Ovary (tissue), 7 donors: ENCODE measurements at regions not wholly inside any gene's neighbourhood (a gene's known extent, or its start where the extent isn't known, plus 50 kb on each side); places are given as distances from the start of the nearest gene placed in this dataset.

Experiments used
- DNase-seq, 5 donors: peaks; one replicate each; pipeline ENCODE4 v3.0.0-alpha.2; 2019 to 2020
- H3K27ac ChIP-seq, 2 donors: fragments of 200-600 bp; one replicate each; pipeline versions ENCODE4 v1.5.1 to v1.8.0; 2019 to 2022
- H3K27me3 ChIP-seq: fragments of 200-600 bp; one replicate; pipeline ENCODE4 v1.8.0; 2022
- H3K36me3 ChIP-seq: fragments of 200-600 bp; sonication (generic); one replicate; pipeline ENCODE4 v1.5.1; 2019
- H3K4me1 ChIP-seq: one replicate; pipeline ENCODE4 v1.8.1; 2013; ENCODE audit warnings: mild to moderate bottlenecking, moderate library complexity; ENCODE audit not compliant: insufficient read depth
- H3K4me3 ChIP-seq: fragments of 200-600 bp; sonication (generic); one replicate; pipeline ENCODE4 v1.5.1; 2017
- H3K9me3 ChIP-seq, 2 donors: fragments of 200-600 bp in 1 of 2; sonication (generic) in 1 of 2; one replicate each; pipeline versions ENCODE4 v1.5.1 to v1.8.1; 2013 to 2019; ENCODE audit warnings: mild to moderate bottlenecking in 1 of 2, moderate library complexity in 1 of 2
- EP300 ChIP-seq: sonication (generic); formaldehyde crosslinking; IDR thresholded peaks from one replicate; pipeline ENCODE4 v1.6.1; 2017; ENCODE audit warnings: antibody characterized with exemption
- POLR2A ChIP-seq: fragments of 450-650 bp; IDR thresholded peaks from one replicate; pipeline ENCODE4 v1.6.1; 2017; ENCODE audit warnings: antibody characterized with exemption, mild to moderate bottlenecking, moderate library complexity
- WGBS, 3 donors: extraction: QIAGEN DNeasy Blood & Tissue Kit in 1 of 3; methylation state at CpG; one replicate each; pipeline versions ENCODE4 v1.1.5 to v1.1.7; 2013 to 2017; 5-methylcytosine and 5-hydroxymethylcytosine counted together
- intact Hi-C, 4 donors: fragments of 100-400 bp; cut with DNase I; formaldehyde crosslinking; loops; one replicate each; pipeline versions ENCODE4 v1.11.0 to v1.15.1; 2022 to 2023
- TF ChIP-seq, protein P1 (sequence below), 3 donors: fragments of 450-650 bp in 2 of 3; fragments of 200-600 bp in 1 of 3; IDR thresholded peaks; one replicate each; pipeline versions ENCODE4 v1.5.1 to v1.8.0; 2016 to 2022; ENCODE audit warnings: antibody characterized with exemption in 3 of 3, mild to moderate bottlenecking in 1 of 3
- donor health status: DM: no; HTN: no; CAD: no; lungs with moderate emphysema.
- donor health status: DM: no; HTN: no; CAD: no.
- donor health status: Bipolar disorder and iron deficiency.
- donor health status: DM: no; HTN: no; CAD: no.
- donor health status: DM: yes; HTN: yes; CAD: no.

GRCh38 chr1:188070848-188071247, 1242.1 kb downstream of the PLA2G4A start:
- Histone ChIP-seq H3K4me3 (no peak overlapping the region), H3K4me1 (no peaks in the 10 kb centered on the region), H3K36me3 (no peaks in the 10 kb centered on the region), H3K9me3 (no peaks in the 10 kb centered on the region), H3K27me3 (no peaks in the 10 kb centered on the region), H3K27ac (no peak overlapping the region)
- 36 to 96% (median 50%) methylated on average over 1 of the region's 1 CpG for WGBS, 3 donors
- DNase-seq = no peak
- intact Hi-C loops = no loop called here
- TF ChIP-seq EP300 (no peak), POLR2A (no peak)
- TF ChIP-seq, protein P1, sequence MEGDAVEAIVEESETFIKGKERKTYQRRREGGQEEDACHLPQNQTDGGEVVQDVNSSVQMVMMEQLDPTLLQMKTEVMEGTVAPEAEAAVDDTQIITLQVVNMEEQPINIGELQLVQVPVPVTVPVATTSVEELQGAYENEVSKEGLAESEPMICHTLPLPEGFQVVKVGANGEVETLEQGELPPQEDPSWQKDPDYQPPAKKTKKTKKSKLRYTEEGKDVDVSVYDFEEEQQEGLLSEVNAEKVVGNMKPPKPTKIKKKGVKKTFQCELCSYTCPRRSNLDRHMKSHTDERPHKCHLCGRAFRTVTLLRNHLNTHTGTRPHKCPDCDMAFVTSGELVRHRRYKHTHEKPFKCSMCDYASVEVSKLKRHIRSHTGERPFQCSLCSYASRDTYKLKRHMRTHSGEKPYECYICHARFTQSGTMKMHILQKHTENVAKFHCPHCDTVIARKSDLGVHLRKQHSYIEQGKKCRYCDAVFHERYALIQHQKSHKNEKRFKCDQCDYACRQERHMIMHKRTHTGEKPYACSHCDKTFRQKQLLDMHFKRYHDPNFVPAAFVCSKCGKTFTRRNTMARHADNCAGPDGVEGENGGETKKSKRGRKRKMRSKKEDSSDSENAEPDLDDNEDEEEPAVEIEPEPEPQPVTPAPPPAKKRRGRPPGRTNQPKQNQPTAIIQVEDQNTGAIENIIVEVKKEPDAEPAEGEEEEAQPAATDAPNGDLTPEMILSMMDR (IDR thresholded peaks at IDR 0.05) = no peak

GRCh38 chr1:188089015-188089414, 1260.3 kb downstream of the PLA2G4A start:
- no peak for DNase-seq
- TF ChIP-seq EP300 = no peak
- TF ChIP-seq POLR2A = no peak
- TF ChIP-seq, protein P1 (IDR thresholded peaks at IDR 0.05) = no peak
- H3K27me3 ChIP-seq = no peaks in the 10 kb centered on the region
- 53 to 86% (median 76%) methylated on average over 3 of the region's 3 CpGs for WGBS, 3 donors
- H3K36me3 ChIP-seq = no peaks in the 10 kb centered on the region
- no peaks in the 10 kb centered on the region for H3K4me1 ChIP-seq
- no peak overlapping the region for H3K4me3 ChIP-seq
- intact Hi-C loops = no loop called here
- no peak overlapping the region for H3K27ac ChIP-seq
- H3K9me3 ChIP-seq = no peaks in the 10 kb centered on the region

DNA sequence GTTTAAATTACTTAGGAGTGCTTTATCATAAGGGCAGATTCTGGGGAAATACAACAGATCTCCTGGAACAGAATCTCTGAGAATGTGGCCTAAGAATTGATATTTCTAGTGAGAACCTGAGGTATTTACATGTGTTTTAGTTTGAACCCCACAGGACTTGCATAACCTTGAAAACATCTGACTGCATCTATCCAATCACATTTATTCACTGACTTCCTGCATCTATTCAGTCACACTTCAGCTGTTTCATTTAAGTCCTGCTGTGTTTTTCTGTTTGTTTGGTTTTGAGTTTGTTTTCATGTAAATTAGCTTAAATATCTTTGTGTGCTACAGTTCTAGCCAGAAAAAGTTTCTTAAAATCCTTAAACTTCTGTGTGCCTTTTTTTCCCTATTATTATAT, 1260.7 kb downstream of the PLA2G4A start:
- no peaks in the 10 kb centered on the region for H3K9me3 ChIP-seq
- no peaks in the 10 kb centered on the region for H3K27me3 ChIP-seq
- no peak overlapping the region for H3K4me3 ChIP-seq
- H3K27ac ChIP-seq = no peak overlapping the region
- TF ChIP-seq EP300 = no peak
- TF ChIP-seq POLR2A = no peak
- TF ChIP-seq, protein P1 (IDR thresholded peaks at IDR 0.05) = no peak
- intact Hi-C loops = no loop called here
- H3K36me3 ChIP-seq = no peaks in the 10 kb centered on the region
- H3K4me1 ChIP-seq = no peaks in the 10 kb centered on the region
- DNase-seq = no peak

GRCh38 chr1:188096521-188096920, 1267.8 kb downstream of the PLA2G4A start:
- DNase-seq = no peak
- Histone ChIP-seq H3K4me1 (no peaks in the 10 kb centered on the region), H3K27me3 (no peaks in the 10 kb centered on the region), H3K36me3 (no peaks in the 10 kb centered on the region), H3K4me3 (no peak overlapping the region), H3K27ac (no peak overlapping the region), H3K9me3 (no peaks in the 10 kb centered on the region)
- TF ChIP-seq EP300 (no peak), POLR2A (no peak)
- TF ChIP-seq, protein P1 (IDR thresholded peaks at IDR 0.05) = no peak
- intact Hi-C loops = no loop called here

DNA sequence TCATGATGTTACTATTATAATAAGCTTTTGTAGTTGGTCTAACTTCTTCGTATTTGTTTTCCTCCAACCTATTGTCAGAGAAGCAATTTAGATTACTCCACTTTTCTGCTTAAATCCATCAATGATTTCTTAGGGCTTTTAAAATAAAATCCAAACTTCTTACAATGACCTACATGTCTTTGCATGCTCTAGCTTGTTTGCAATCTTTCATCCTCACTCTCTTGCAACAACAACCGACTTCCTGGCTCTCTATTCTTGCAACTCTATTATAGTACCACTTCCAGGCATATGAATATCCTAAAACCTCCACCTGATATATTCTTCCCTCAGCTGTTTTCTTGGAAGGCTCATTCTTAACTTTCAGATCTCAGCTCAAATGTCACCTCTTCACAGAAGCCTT, 1288.7 kb downstream of the PLA2G4A start:
- 61 to 83% (median 65%) methylated on average over 2 of the region's 2 CpGs for WGBS, 3 donors
- no peaks in the 10 kb centered on the region for H3K9me3 ChIP-seq
- no peaks in the 10 kb centered on the region for H3K36me3 ChIP-seq
- H3K4me3 ChIP-seq = no peak overlapping the region
- intact Hi-C loops = no loop called here
- no peaks in the 10 kb centered on the region for H3K4me1 ChIP-seq
- DNase-seq = no peak
- no peak for TF ChIP-seq EP300
- no peaks in the 10 kb centered on the region for H3K27me3 ChIP-seq
- H3K27ac ChIP-seq = no peak overlapping the region
